ENCODE measurements at regions not wholly inside any gene's neighbourhood (a gene's known extent, or its start where the extent isn't known, plus 50 kb on each side); places are given as distances from the start of the nearest gene placed in this dataset.
A peak's percentile ranks its signal among the peaks of the same experiment; 100 is the strongest.

DNA sequence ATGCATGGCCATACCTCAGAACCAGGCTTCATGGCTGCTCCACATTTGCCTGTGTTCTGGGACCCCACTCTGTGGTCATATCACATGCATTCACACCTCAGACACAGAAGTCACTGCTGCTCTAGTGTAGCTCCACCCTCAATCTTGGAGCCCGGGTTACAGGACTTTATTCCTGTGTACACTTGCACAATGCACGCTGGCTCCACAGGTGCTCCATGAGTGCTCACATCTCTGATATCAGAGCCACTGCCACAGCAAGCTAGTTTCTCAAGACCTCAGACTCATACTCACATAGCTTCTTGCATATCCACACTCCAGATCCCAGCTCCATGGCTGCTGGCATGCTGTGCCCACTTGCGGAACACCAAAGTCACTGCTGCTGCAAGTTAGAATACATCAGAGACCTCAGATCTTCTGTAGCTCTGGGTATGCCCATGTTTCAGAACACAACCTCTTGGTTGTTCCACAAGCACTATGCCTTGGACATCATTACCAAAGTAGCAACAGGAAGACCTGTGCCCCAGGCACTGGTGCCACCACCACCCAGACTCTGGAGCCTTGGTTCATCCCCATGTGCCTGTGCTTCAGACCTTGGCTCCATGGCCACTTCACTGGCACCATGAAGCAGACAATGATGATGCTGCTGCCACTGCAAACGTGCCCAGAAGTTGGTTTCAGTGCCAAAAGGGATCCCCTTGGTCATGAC, 269.5 kb upstream of the PCDH20 start:
- Histone ChIP-seq H3K4me1 (ENCODE audit: control insufficient read depth, insufficient read depth, low read length) (no peaks in the 10 kb centered on the region), H3K27ac (ENCODE audit: low read length) (no peak overlapping the region), H3K9me3 (ENCODE audit: control insufficient read depth, low read depth, low read length) (no peaks in the 10 kb centered on the region), H3K27me3 (ENCODE audit: control insufficient read depth, insufficient read depth, low read length) (no peaks in the 10 kb centered on the region), H3K4me3 (ENCODE audit: low read length) (no peak overlapping the region), H3K36me3 (ENCODE audit: control insufficient read depth, insufficient read depth, low read length) (no peaks in the 10 kb centered on the region)
- no CpG with 5 or more reads among the region's 4 CpGs for WGBS (ENCODE audit: insufficient coverage, low lambda C conversion rate)
- DNase-seq, result no peak

DNA sequence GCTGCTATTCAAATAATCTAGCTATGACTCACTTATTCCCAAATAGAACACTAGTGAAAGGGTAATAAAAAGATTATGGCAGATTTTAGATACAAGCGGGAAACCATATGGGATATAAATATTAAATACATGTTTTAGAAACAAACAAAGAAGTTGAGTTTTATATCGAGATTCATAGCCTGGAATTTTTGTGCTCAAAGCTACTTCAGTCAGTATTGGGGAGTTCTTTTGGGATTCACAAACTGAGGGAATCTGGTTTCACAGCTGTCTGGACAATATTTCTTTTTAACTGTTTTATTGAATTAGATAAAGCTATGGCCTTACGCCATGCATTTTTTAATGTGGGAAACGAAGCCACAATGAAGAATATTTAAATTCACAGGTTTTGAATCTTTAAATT, 257.1 kb upstream of the PCDH20 start:
- no peak for DNase-seq
- Histone ChIP-seq H3K36me3 (ENCODE audit: control insufficient read depth, insufficient read depth, low read length) (no peaks in the 10 kb centered on the region), H3K4me1 (ENCODE audit: control insufficient read depth, insufficient read depth, low read length) (peaks cover 6% of the 10 kb centered on the region), H3K4me3 (ENCODE audit: low read length) (no peak overlapping the region), H3K9me3 (ENCODE audit: control insufficient read depth, low read depth, low read length) (peaks cover 3% of the 10 kb centered on the region), H3K27ac (ENCODE audit: low read length) (no peak overlapping the region), H3K27me3 (ENCODE audit: control insufficient read depth, insufficient read depth, low read length) (no peaks in the 10 kb centered on the region)
- WGBS (ENCODE audit: insufficient coverage, low lambda C conversion rate), result 20% methylated on average over 1 of the region's 4 CpGs

DNA sequence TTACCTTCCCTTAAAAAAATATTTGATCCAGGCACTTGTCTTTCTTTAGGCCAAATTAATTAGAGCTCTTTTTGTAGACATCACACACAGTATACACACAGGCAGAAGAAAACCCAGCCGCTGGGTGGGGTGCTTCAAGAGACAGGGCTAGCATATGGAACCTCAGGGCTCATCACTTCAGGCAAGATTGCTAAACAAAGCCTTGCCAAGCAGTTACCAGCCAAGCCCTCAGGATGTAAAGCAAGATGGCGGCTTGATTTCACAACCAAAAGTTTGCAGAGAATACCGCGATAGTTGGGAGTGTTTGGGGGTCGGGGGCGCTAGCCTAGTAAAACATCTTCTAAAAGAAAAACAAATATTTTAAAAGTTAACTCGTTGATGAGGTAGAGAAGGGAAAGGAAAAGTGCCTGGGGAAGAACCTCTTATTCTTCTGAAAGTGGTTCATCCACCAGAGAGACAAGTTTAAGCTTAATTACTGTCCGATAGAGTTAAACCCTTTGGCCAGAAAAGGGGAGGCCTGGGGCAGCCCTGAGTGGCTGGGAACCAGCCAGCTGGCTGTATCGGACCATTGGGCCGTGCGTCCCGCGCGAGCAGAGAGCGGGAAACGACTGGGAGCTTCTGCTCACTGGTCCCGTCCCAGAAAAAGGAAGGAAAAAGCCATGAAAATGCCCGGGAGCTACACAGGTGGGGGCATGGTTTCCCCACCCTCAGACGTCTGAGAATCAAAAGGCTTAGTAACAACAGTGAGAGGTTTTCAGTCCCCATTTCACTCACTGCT, 254.9 kb upstream of the PCDH20 start:
- Histone ChIP-seq H3K4me1 (ENCODE audit: control insufficient read depth, insufficient read depth, low read length) (peaks cover 8% of the 10 kb centered on the region), H3K27ac (ENCODE audit: low read length) (no peak overlapping the region), H3K4me3 (ENCODE audit: low read length) (no peak overlapping the region), H3K36me3 (ENCODE audit: control insufficient read depth, insufficient read depth, low read length) (no peaks in the 10 kb centered on the region), H3K9me3 (ENCODE audit: control insufficient read depth, low read depth, low read length) (peaks cover 3% of the 10 kb centered on the region), H3K27me3 (ENCODE audit: control insufficient read depth, insufficient read depth, low read length) (no peaks in the 10 kb centered on the region)
- DNase-seq, result no peak
- WGBS (ENCODE audit: insufficient coverage, low lambda C conversion rate), result 90% methylated on average over 2 of the region's 19 CpGs

DNA sequence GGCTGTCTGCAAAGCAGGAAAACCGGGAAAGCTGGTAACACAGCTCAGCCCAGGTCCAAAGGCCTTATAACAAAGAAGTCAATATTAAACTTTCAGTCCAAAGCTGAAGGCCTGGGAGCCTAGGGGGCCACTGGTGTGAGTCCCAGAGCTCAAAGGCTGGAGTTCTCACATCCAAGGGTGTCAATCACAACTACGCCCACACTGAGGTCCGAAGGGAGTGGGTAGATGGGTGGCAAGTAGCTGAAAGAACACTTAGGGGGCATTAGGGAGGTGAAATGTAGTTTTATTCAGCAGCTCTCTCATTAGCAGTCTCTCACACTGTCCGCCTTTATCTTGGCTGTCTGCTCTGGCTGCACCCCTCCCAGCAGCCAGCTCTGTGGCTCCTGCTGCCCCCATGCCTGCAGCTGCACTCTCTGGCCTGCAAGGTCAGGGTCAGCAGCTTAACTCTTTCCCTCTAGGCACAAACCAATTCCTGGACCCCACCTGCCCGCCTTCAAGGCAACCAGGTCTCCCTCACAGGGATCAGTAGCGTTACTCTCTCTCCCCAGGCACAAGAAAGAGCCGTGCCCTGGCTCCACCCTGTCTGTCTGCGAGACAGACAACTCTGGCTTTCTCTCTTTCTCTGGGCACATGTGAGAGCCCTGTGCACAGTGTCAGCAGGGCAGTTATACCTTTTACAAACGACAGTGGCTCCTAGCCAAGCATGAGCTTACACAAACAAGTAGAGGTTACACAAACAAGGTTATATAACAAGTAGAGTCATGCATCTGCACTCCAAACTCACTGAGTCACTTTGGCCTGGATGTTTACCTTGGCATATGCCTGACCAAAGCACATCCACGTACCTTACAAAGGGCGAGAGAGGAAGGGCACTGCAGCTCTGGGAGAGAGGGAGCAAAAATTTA, 249.4 kb upstream of the PCDH20 start:
- 8% methylated on average over 2 of the region's 11 CpGs for WGBS (ENCODE audit: insufficient coverage, low lambda C conversion rate)
- no peak overlapping the region for H3K4me3 ChIP-seq (ENCODE audit: low read length)
- H3K27ac ChIP-seq (ENCODE audit: low read length), result peak overlapping the region; percentile 57
- peak; percentile 79 to 92 for DNase-seq
- H3K27me3 ChIP-seq (ENCODE audit: control insufficient read depth, insufficient read depth, low read length), result no peaks in the 10 kb centered on the region
- no peaks in the 10 kb centered on the region for H3K9me3 ChIP-seq (ENCODE audit: control insufficient read depth, low read depth, low read length)
- H3K36me3 ChIP-seq (ENCODE audit: control insufficient read depth, insufficient read depth, low read length), result no peaks in the 10 kb centered on the region
- peaks cover 18% of the 10 kb centered on the region for H3K4me1 ChIP-seq (ENCODE audit: control insufficient read depth, insufficient read depth, low read length)

DNA sequence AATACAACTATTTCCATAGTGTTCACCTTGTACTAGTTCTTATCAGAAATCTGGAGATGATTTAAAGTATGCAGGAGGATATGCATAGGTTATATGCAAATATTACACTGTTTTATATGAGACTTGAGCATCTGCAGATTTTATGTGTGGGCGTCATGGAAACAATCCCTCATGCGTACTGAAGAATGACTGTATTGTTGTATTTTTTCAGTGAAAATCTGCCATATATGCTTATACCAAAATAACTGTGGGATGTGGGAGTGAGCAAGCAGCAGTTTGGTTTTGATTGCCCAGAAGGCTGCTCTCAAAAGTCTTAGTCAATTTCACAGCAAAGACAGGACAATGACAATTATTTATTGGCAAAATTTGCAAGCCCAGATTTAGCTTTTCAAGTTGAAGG, 238.8 kb upstream of the PCDH20 start:
- Histone ChIP-seq H3K9me3 (ENCODE audit: control insufficient read depth, low read depth, low read length) (no peaks in the 10 kb centered on the region), H3K27me3 (ENCODE audit: control insufficient read depth, insufficient read depth, low read length) (no peaks in the 10 kb centered on the region), H3K4me3 (ENCODE audit: low read length) (no peak overlapping the region), H3K27ac (ENCODE audit: low read length) (no peak overlapping the region), H3K4me1 (ENCODE audit: control insufficient read depth, insufficient read depth, low read length) (no peaks in the 10 kb centered on the region), H3K36me3 (ENCODE audit: control insufficient read depth, insufficient read depth, low read length) (no peaks in the 10 kb centered on the region)
- no peak for DNase-seq
- WGBS (ENCODE audit: insufficient coverage, low lambda C conversion rate), result 80% methylated on average over 2 of the region's 2 CpGs

DNA sequence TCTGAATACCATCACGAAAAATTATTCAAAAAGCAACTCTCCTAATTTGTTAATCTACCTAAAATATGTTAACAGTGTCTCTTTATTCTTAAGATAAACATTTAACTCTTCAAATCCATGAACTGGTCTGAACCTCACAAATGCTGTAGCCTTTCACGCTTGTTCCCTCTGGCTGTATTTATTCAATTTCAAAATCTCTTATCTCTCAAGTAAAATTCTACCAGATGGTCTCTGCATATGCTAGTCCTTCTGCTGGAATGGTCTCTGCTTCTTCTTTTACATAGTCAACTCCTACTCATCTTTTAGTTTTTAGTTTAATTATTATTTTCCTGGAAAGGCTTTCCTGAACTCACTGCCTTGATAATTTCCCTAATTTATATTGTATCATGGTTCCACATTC, 232.9 kb upstream of the PCDH20 start:
- 93% methylated on average over 2 of the region's 2 CpGs for WGBS (ENCODE audit: insufficient coverage, low lambda C conversion rate)
- H3K4me1 ChIP-seq (ENCODE audit: control insufficient read depth, insufficient read depth, low read length), result no peaks in the 10 kb centered on the region
- no peak overlapping the region for H3K27ac ChIP-seq (ENCODE audit: low read length)
- DNase-seq, result no peak
- H3K27me3 ChIP-seq (ENCODE audit: control insufficient read depth, insufficient read depth, low read length), result no peaks in the 10 kb centered on the region
- no peaks in the 10 kb centered on the region for H3K9me3 ChIP-seq (ENCODE audit: control insufficient read depth, low read depth, low read length)
- H3K4me3 ChIP-seq (ENCODE audit: low read length), result no peak overlapping the region
- no peaks in the 10 kb centered on the region for H3K36me3 ChIP-seq (ENCODE audit: control insufficient read depth, insufficient read depth, low read length)

DNA sequence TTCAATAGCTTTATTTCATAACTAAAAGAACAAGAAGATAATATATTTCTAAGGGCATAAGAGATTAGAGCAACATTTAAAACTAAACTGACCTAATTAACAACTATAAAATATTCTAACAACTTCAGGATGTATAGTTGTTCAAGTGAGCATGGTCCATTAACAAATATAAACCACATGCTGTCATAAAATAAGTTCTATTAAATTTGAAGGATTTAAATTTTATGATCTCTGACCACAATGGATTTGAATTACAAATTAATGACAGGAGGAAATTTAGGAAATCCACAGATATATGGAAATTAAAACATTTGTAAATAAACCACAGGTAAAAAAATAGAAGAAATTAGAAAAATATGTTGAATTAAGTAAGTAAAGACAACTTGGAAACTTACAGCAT, 196.5 kb upstream of the PCDH20 start:
- Histone ChIP-seq H3K4me1 (ENCODE audit: control insufficient read depth, insufficient read depth, low read length) (no peaks in the 10 kb centered on the region), H3K9me3 (ENCODE audit: control insufficient read depth, low read depth, low read length) (no peaks in the 10 kb centered on the region), H3K27me3 (ENCODE audit: control insufficient read depth, insufficient read depth, low read length) (no peaks in the 10 kb centered on the region), H3K4me3 (ENCODE audit: low read length) (no peak overlapping the region), H3K27ac (ENCODE audit: low read length) (no peak overlapping the region), H3K36me3 (ENCODE audit: control insufficient read depth, insufficient read depth, low read length) (no peaks in the 10 kb centered on the region)
- DNase-seq, result no peak

DNA sequence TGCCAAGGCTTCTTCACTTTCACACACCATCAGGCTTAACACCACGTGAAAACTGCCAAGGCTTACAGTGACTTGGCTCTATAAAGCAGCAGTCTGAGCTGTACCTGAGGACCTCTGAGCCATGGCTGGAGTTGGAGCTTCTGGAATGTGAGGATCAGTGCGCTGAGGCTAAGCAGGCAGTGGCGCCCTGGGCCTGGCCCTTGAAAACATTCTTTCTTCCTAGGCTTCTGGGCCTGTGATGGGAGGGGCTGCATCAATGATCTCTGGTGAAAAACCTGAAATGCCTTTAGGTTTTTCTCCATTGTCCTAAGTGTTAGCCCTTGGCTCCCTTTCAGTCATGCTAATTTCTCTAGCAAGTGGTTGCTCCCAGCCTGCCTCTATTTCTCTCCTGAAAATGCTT, 192.5 kb upstream of the PCDH20 start:
- no peaks in the 10 kb centered on the region for H3K36me3 ChIP-seq (ENCODE audit: control insufficient read depth, insufficient read depth, low read length)
- WGBS (ENCODE audit: insufficient coverage, low lambda C conversion rate), result no CpG with 5 or more reads among the region's 3 CpGs
- DNase-seq, result no peak

DNA sequence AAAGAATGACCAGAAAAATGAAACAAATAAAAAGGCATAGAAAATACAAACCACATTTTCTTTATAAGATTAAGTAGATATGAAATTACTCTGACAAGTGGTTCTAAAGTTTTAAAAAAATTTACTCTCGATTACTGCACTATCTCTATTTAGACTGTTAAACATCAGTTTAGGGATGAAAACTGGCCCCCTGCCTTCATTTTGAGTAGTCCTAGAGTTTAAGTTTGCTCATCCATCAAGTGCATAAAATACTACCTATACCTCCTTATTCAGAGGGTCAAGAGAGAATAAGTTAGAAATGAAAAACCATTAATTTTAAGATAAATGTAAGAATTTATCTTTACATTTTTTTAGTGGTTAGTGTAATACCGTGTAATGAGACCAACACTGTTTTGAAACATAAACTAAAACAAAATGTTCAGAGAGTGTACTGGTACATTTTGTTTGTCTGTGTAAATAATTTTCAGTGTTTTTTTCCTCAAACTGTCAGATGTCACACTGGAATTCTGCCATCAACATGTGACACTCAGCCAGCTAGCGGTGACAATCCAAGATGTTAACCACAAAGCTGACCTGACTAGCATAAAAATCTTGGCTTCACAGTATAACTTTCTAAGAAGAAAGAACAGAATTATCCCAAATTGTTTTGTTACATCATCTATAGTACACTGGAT, 184.8 kb upstream of the PCDH20 start:
- DNase-seq, result no peak
- no peak overlapping the region for H3K4me3 ChIP-seq (ENCODE audit: low read length)
- WGBS (ENCODE audit: insufficient coverage, low lambda C conversion rate), result 92% methylated on average over 2 of the region's 3 CpGs

More for the DNA sequence above, 192.5 kb upstream of the PCDH20 start:
- Histone ChIP-seq H3K4me3 (ENCODE audit: low read length) (no peak overlapping the region), H3K27ac (ENCODE audit: low read length) (no peak overlapping the region), H3K27me3 (ENCODE audit: control insufficient read depth, insufficient read depth, low read length) (no peaks in the 10 kb centered on the region), H3K9me3 (ENCODE audit: control insufficient read depth, low read depth, low read length) (no peaks in the 10 kb centered on the region), H3K4me1 (ENCODE audit: control insufficient read depth, insufficient read depth, low read length) (no peaks in the 10 kb centered on the region)

DNA sequence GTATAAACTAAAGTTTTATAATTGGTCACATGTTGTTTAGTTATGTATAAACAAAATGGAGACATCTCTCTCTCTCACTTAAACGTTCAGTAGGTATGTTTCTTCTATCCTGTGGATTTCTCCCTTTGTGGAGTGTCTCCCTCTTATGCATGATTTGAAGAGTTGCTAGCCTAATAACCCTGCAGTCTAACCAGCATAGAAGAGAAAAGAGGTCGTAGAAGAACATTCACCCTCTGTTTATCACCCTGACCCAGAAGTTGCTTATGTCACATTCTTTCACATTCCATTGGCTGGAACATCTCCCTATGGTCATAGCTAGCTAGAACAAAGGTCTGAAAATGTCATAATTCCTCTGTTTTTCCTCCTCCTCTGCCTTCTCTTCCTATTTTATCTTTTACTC, 176.8 kb upstream of the PCDH20 start:
- Histone ChIP-seq H3K36me3 (ENCODE audit: control insufficient read depth, insufficient read depth, low read length) (no peaks in the 10 kb centered on the region), H3K4me1 (ENCODE audit: control insufficient read depth, insufficient read depth, low read length) (no peaks in the 10 kb centered on the region), H3K27ac (ENCODE audit: low read length) (no peak overlapping the region), H3K27me3 (ENCODE audit: control insufficient read depth, insufficient read depth, low read length) (no peaks in the 10 kb centered on the region), H3K4me3 (ENCODE audit: low read length) (no peak overlapping the region), H3K9me3 (ENCODE audit: control insufficient read depth, low read depth, low read length) (no peaks in the 10 kb centered on the region)
- peak in 1 of 2 donors; percentile 31 for DNase-seq
- 80% methylated on average over 1 of the region's 2 CpGs for WGBS (ENCODE audit: insufficient coverage, low lambda C conversion rate)

More for the DNA sequence above, 184.8 kb upstream of the PCDH20 start:
- H3K4me1 ChIP-seq (ENCODE audit: control insufficient read depth, insufficient read depth, low read length), result no peaks in the 10 kb centered on the region
- H3K36me3 ChIP-seq (ENCODE audit: control insufficient read depth, insufficient read depth, low read length), result no peaks in the 10 kb centered on the region
- H3K9me3 ChIP-seq (ENCODE audit: control insufficient read depth, low read depth, low read length), result no peaks in the 10 kb centered on the region
- H3K27ac ChIP-seq (ENCODE audit: low read length), result no peak overlapping the region
- no peaks in the 10 kb centered on the region for H3K27me3 ChIP-seq (ENCODE audit: control insufficient read depth, insufficient read depth, low read length)
